ENCODE measurements at regions not wholly inside any gene's neighbourhood (a gene's known extent, or its start where the extent isn't known, plus 50 kb on each side); places are given as distances from the start of the nearest gene placed in this dataset.

GRCh38 chr11:70769521-70769920 is 371.2 kb downstream of the CTTN start:
- H3K4me3 ChIP-seq (ENCODE audit: low read depth, low read length), result no peak overlapping the region
- H3K36me3 ChIP-seq (ENCODE audit: control insufficient read depth, insufficient read depth, low read length), result no peaks in the 10 kb centered on the region
- no peaks in the 10 kb centered on the region for H3K9me3 ChIP-seq (ENCODE audit: control insufficient read depth, insufficient read depth, low read length)
- H3K9ac ChIP-seq (ENCODE audit: low read depth, low read length), result no peak overlapping the region
- H3K27ac ChIP-seq (ENCODE audit: low read depth, low read length), result no peak overlapping the region
- H3K4me1 ChIP-seq (ENCODE audit: control insufficient read depth, insufficient read depth, low read length), result peaks cover 5% of the 10 kb centered on the region; the same call in 1 of the 2 replicates
- H3K27me3 ChIP-seq (ENCODE audit: control insufficient read depth, insufficient read depth, low read length), result no peaks in the 10 kb centered on the region

- peaks cover 5% of the 10 kb centered on the region; the same call in 1 of the 2 replicates for H3K4me1 ChIP-seq (ENCODE audit: control insufficient read depth, insufficient read depth, low read length)
- no peaks in the 10 kb centered on the region for H3K27me3 ChIP-seq (ENCODE audit: control insufficient read depth, insufficient read depth, low read length)
These were observed 373.0 kb downstream of the CTTN start for GRCh38 chr11:70771099-70771885.

GRCh38 chr11:70772950-70773349 is 374.6 kb downstream of the CTTN start:
- no peak overlapping the region for H3K9ac ChIP-seq (ENCODE audit: low read depth, low read length)
- H3K27ac ChIP-seq (ENCODE audit: low read depth, low read length), result no peak overlapping the region
- no peaks in the 10 kb centered on the region for H3K9me3 ChIP-seq (ENCODE audit: control insufficient read depth, insufficient read depth, low read length)
- no peak overlapping the region for H3K4me3 ChIP-seq (ENCODE audit: low read depth, low read length)
- no peaks in the 10 kb centered on the region for H3K27me3 ChIP-seq (ENCODE audit: control insufficient read depth, insufficient read depth, low read length)
- no peaks in the 10 kb centered on the region for H3K36me3 ChIP-seq (ENCODE audit: control insufficient read depth, insufficient read depth, low read length)
- H3K4me1 ChIP-seq (ENCODE audit: control insufficient read depth, insufficient read depth, low read length), result peaks cover 5% of the 10 kb centered on the region; the same call in 1 of the 2 replicates

More at GRCh38 chr11:70771099-70771885, 373.0 kb downstream of the CTTN start:
- H3K4me3 ChIP-seq (ENCODE audit: low read depth, low read length), result no peak overlapping the region
- no peak overlapping the region for H3K27ac ChIP-seq (ENCODE audit: low read depth, low read length)
- no peak overlapping the region for H3K9ac ChIP-seq (ENCODE audit: low read depth, low read length)
- H3K36me3 ChIP-seq (ENCODE audit: control insufficient read depth, insufficient read depth, low read length), result no peaks in the 10 kb centered on the region
- H3K9me3 ChIP-seq (ENCODE audit: control insufficient read depth, insufficient read depth, low read length), result no peaks in the 10 kb centered on the region

- Histone ChIP-seq H3K36me3 (ENCODE audit: control insufficient read depth, insufficient read depth, low read length) (no peaks in the 10 kb centered on the region), H3K27ac (ENCODE audit: low read depth, low read length) (no peak overlapping the region), H3K9ac (ENCODE audit: low read depth, low read length) (no peak overlapping the region), H3K9me3 (ENCODE audit: control insufficient read depth, insufficient read depth, low read length) (no peaks in the 10 kb centered on the region), H3K4me1 (ENCODE audit: control insufficient read depth, insufficient read depth, low read length) (peaks cover 5% of the 10 kb centered on the region; the same call in 1 of the 2 replicates), H3K4me3 (ENCODE audit: low read depth, low read length) (no peak overlapping the region), H3K27me3 (ENCODE audit: control insufficient read depth, insufficient read depth, low read length) (no peaks in the 10 kb centered on the region)
These were observed 377.2 kb downstream of the CTTN start for GRCh38 chr11:70775386-70776075.

- no peaks in the 10 kb centered on the region for H3K9me3 ChIP-seq (ENCODE audit: control insufficient read depth, insufficient read depth, low read length)
- no peak overlapping the region for H3K4me3 ChIP-seq (ENCODE audit: low read depth, low read length)
These were observed 378.7 kb downstream of the CTTN start for GRCh38 chr11:70776914-70777532.

GRCh38 chr11:70778883-70779282 is 380.6 kb downstream of the CTTN start:
- no peaks in the 10 kb centered on the region for H3K27me3 ChIP-seq (ENCODE audit: control insufficient read depth, insufficient read depth, low read length)
- H3K4me1 ChIP-seq (ENCODE audit: control insufficient read depth, insufficient read depth, low read length), result no peaks in the 10 kb centered on the region

More at GRCh38 chr11:70776914-70777532, 378.7 kb downstream of the CTTN start:
- no peak overlapping the region for H3K27ac ChIP-seq (ENCODE audit: low read depth, low read length)
- no peak overlapping the region for H3K9ac ChIP-seq (ENCODE audit: low read depth, low read length)
- no peaks in the 10 kb centered on the region for H3K36me3 ChIP-seq (ENCODE audit: control insufficient read depth, insufficient read depth, low read length)
- H3K27me3 ChIP-seq (ENCODE audit: control insufficient read depth, insufficient read depth, low read length), result no peaks in the 10 kb centered on the region
- peaks cover 5% of the 10 kb centered on the region; the same call in 1 of the 2 replicates for H3K4me1 ChIP-seq (ENCODE audit: control insufficient read depth, insufficient read depth, low read length)

GRCh38 chr11:70779433-70780245 is 381.3 kb downstream of the CTTN start:
- Histone ChIP-seq H3K4me3 (ENCODE audit: low read depth, low read length) (no peak overlapping the region), H3K27me3 (ENCODE audit: control insufficient read depth, insufficient read depth, low read length) (no peaks in the 10 kb centered on the region), H3K9ac (ENCODE audit: low read depth, low read length) (no peak overlapping the region), H3K4me1 (ENCODE audit: control insufficient read depth, insufficient read depth, low read length) (no peaks in the 10 kb centered on the region), H3K9me3 (ENCODE audit: control insufficient read depth, insufficient read depth, low read length) (no peaks in the 10 kb centered on the region), H3K27ac (ENCODE audit: low read depth, low read length) (no peak overlapping the region), H3K36me3 (ENCODE audit: control insufficient read depth, insufficient read depth, low read length) (no peaks in the 10 kb centered on the region)

More at GRCh38 chr11:70778883-70779282, 380.6 kb downstream of the CTTN start:
- Histone ChIP-seq H3K4me3 (ENCODE audit: low read depth, low read length) (no peak overlapping the region), H3K27ac (ENCODE audit: low read depth, low read length) (no peak overlapping the region), H3K36me3 (ENCODE audit: control insufficient read depth, insufficient read depth, low read length) (no peaks in the 10 kb centered on the region), H3K9me3 (ENCODE audit: control insufficient read depth, insufficient read depth, low read length) (no peaks in the 10 kb centered on the region), H3K9ac (ENCODE audit: low read depth, low read length) (no peak overlapping the region)

- H3K9ac ChIP-seq (ENCODE audit: low read depth, low read length), result no peak overlapping the region
- H3K9me3 ChIP-seq (ENCODE audit: control insufficient read depth, insufficient read depth, low read length), result no peaks in the 10 kb centered on the region
- H3K4me1 ChIP-seq (ENCODE audit: control insufficient read depth, insufficient read depth, low read length), result no peaks in the 10 kb centered on the region
- H3K27ac ChIP-seq (ENCODE audit: low read depth, low read length), result no peak overlapping the region
- no peaks in the 10 kb centered on the region for H3K27me3 ChIP-seq (ENCODE audit: control insufficient read depth, insufficient read depth, low read length)
- H3K4me3 ChIP-seq (ENCODE audit: low read depth, low read length), result no peak overlapping the region
- H3K36me3 ChIP-seq (ENCODE audit: control insufficient read depth, insufficient read depth, low read length), result no peaks in the 10 kb centered on the region
These were observed 381.9 kb downstream of the CTTN start for GRCh38 chr11:70780246-70780535.

- H3K27me3 ChIP-seq (ENCODE audit: control insufficient read depth, insufficient read depth, low read length), result no peaks in the 10 kb centered on the region
- H3K4me1 ChIP-seq (ENCODE audit: control insufficient read depth, insufficient read depth, low read length), result no peaks in the 10 kb centered on the region
- no peaks in the 10 kb centered on the region for H3K9me3 ChIP-seq (ENCODE audit: control insufficient read depth, insufficient read depth, low read length)
These were observed 384.1 kb downstream of the CTTN start for GRCh38 chr11:70782401-70782913.

GRCh38 chr11:70783356-70783755 is 385.0 kb downstream of the CTTN start:
- no peaks in the 10 kb centered on the region for H3K27me3 ChIP-seq (ENCODE audit: control insufficient read depth, insufficient read depth, low read length)
- no peak overlapping the region for H3K9ac ChIP-seq (ENCODE audit: low read depth, low read length)
- H3K4me1 ChIP-seq (ENCODE audit: control insufficient read depth, insufficient read depth, low read length), result no peaks in the 10 kb centered on the region
- H3K27ac ChIP-seq (ENCODE audit: low read depth, low read length), result no peak overlapping the region
- no peak overlapping the region for H3K4me3 ChIP-seq (ENCODE audit: low read depth, low read length)
- H3K9me3 ChIP-seq (ENCODE audit: control insufficient read depth, insufficient read depth, low read length), result no peaks in the 10 kb centered on the region
- H3K36me3 ChIP-seq (ENCODE audit: control insufficient read depth, insufficient read depth, low read length), result peaks cover 7% of the 10 kb centered on the region

More at GRCh38 chr11:70782401-70782913, 384.1 kb downstream of the CTTN start:
- Histone ChIP-seq H3K9ac (ENCODE audit: low read depth, low read length) (no peak overlapping the region), H3K27ac (ENCODE audit: low read depth, low read length) (no peak overlapping the region), H3K36me3 (ENCODE audit: control insufficient read depth, insufficient read depth, low read length) (no peaks in the 10 kb centered on the region), H3K4me3 (ENCODE audit: low read depth, low read length) (no peak overlapping the region)
